ENCODE measurements at regions not wholly inside any gene's neighbourhood (a gene's known extent, or its start where the extent isn't known, plus 50 kb on each side); places are given as distances from the start of the nearest gene placed in this dataset.

DNA sequence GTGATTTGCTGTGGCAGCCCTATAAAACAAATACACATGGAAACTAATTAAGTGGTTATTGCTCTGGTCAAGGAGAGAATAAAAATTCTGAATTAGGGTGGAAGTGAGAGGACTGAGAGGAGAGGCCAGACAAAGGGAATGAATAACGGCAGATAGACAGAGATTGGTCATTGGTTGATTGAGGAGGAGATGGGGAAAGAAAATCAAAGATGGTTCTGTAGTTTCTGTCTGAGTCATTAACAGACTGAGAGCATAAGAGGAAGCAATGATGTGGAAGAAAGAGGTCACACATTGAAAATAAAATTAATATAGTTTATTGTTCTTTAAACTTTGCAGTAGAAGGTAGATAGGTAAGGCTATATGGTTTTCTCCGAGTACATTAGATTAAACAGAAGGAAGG lies 469.8 kb downstream of the ACTL7B start:
- TF ChIP-seq POLR2A (IDR thresholded peaks at IDR 0.05; ENCODE audit: low read depth, low read length) (no peak), GATA2 (IDR thresholded peaks at IDR 0.05; ENCODE audit: insufficient read depth, insufficient read length, low read depth, low read length) (no peak), EZH2 (IDR thresholded peaks at IDR 0.05; ENCODE audit: borderline replicate concordance, low read depth, low read length, severe bottlenecking) (no peak)
- TF ChIP-seq, protein P1, sequence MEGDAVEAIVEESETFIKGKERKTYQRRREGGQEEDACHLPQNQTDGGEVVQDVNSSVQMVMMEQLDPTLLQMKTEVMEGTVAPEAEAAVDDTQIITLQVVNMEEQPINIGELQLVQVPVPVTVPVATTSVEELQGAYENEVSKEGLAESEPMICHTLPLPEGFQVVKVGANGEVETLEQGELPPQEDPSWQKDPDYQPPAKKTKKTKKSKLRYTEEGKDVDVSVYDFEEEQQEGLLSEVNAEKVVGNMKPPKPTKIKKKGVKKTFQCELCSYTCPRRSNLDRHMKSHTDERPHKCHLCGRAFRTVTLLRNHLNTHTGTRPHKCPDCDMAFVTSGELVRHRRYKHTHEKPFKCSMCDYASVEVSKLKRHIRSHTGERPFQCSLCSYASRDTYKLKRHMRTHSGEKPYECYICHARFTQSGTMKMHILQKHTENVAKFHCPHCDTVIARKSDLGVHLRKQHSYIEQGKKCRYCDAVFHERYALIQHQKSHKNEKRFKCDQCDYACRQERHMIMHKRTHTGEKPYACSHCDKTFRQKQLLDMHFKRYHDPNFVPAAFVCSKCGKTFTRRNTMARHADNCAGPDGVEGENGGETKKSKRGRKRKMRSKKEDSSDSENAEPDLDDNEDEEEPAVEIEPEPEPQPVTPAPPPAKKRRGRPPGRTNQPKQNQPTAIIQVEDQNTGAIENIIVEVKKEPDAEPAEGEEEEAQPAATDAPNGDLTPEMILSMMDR (IDR thresholded peaks at IDR 0.05; ENCODE audit: extremely low read depth in 1 of 2, insufficient read depth in 1 of 2, low read depth in 1 of 2, low read length in 2 of 2), result no peak
- TF ChIP-seq, protein P2, sequence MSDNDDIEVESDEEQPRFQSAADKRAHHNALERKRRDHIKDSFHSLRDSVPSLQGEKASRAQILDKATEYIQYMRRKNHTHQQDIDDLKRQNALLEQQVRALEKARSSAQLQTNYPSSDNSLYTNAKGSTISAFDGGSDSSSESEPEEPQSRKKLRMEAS (IDR thresholded peaks at IDR 0.05; ENCODE audit: insufficient read depth, insufficient read length), result no peak

All from endothelial cell of umbilical vein (primary cell).